ENCODE measurements at regions not wholly inside any gene's neighbourhood (a gene's known extent, or its start where the extent isn't known, plus 50 kb on each side); places are given as distances from the start of the nearest gene placed in this dataset.

DNA sequence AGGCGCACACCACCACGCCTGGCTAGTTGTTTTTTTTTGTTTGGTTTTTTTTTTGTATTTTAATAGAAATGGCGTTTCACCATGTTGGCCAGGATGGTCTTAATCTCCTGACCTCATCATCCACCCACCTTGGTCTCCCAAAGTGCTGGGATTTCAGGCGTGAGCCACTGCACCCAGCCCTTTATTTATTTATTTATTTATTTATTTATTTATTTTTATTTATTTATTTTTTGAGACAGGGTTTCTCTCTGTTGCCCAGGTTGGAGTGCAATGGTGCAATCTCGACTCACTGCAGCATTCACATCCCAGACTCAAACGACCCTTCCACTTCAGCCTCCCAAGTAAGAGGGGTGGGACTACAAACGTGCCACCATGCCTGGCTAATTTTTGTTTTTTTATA is 63.0 kb upstream of the ADAMTSL1 start (continued):
- TF ChIP-seq, protein P1, sequence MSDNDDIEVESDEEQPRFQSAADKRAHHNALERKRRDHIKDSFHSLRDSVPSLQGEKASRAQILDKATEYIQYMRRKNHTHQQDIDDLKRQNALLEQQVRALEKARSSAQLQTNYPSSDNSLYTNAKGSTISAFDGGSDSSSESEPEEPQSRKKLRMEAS (IDR thresholded peaks at IDR 0.05; ENCODE audit: low read depth, low read length), result no peak
- TF ChIP-seq ESRRA (IDR thresholded peaks at IDR 0.05; ENCODE audit: low read length), result no peak
- TF ChIP-seq, protein P2, sequence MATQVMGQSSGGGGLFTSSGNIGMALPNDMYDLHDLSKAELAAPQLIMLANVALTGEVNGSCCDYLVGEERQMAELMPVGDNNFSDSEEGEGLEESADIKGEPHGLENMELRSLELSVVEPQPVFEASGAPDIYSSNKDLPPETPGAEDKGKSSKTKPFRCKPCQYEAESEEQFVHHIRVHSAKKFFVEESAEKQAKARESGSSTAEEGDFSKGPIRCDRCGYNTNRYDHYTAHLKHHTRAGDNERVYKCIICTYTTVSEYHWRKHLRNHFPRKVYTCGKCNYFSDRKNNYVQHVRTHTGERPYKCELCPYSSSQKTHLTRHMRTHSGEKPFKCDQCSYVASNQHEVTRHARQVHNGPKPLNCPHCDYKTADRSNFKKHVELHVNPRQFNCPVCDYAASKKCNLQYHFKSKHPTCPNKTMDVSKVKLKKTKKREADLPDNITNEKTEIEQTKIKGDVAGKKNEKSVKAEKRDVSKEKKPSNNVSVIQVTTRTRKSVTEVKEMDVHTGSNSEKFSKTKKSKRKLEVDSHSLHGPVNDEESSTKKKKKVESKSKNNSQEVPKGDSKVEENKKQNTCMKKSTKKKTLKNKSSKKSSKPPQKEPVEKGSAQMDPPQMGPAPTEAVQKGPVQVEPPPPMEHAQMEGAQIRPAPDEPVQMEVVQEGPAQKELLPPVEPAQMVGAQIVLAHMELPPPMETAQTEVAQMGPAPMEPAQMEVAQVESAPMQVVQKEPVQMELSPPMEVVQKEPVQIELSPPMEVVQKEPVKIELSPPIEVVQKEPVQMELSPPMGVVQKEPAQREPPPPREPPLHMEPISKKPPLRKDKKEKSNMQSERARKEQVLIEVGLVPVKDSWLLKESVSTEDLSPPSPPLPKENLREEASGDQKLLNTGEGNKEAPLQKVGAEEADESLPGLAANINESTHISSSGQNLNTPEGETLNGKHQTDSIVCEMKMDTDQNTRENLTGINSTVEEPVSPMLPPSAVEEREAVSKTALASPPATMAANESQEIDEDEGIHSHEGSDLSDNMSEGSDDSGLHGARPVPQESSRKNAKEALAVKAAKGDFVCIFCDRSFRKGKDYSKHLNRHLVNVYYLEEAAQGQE (IDR thresholded peaks at IDR 0.05; ENCODE audit: low read depth, low read length), result no peak
- no peak for TF ChIP-seq TBL1XR1 (IDR thresholded peaks at IDR 0.05; ENCODE audit: low read depth, low read length)

GRCh38 chr9:18421391-18421790 is 52.6 kb upstream of the ADAMTSL1 start:
- Histone ChIP-seq H3K27me3 (replicated peaks in 1 of 2; ENCODE audit: control insufficient read depth in 2 of 2, insufficient read depth in 2 of 2, low read length in 1 of 2) (no peaks in the 10 kb centered on the region), H3K4me3 (no peak overlapping the region), H3K9me3 (replicated peaks; ENCODE audit: control insufficient read depth, insufficient read depth, low read length) (no peaks in the 10 kb centered on the region), H3K4me1 (ENCODE audit: control insufficient read depth, insufficient read depth, low read length) (no peaks in the 10 kb centered on the region), H3K9ac (ENCODE audit: control insufficient read depth, insufficient read depth, low read length) (no peak overlapping the region), H2AFZ (ENCODE audit: control insufficient read depth, low read depth, low read length) (no peak overlapping the region), H4K20me1 (ENCODE audit: control insufficient read depth, insufficient read depth) (no peaks in the 10 kb centered on the region), H3K79me2 (ENCODE audit: control insufficient read depth, insufficient read depth, low read length) (no peaks in the 10 kb centered on the region), H3K4me2 (ENCODE audit: control insufficient read depth, insufficient read depth) (no peak overlapping the region), H3K36me3 (ENCODE audit: control insufficient read depth in 2 of 2, insufficient read depth in 2 of 2, low read length in 1 of 2) (no peaks in the 10 kb centered on the region), H3K27ac (ENCODE audit: control insufficient read depth, insufficient read depth) (no peak overlapping the region)
- CTCF ChIA-PET, result interaction anchor here (0.6 to 1.3 kb wide), 2 partner anchors 19 to 24 kb away, joined by 3 read pairs; no protein-coding TSS in a partner anchor
- 20% methylated on average over 2 of the region's 2 CpGs for WGBS (ENCODE audit: insufficient coverage, insufficient replicate concordance, low lambda C conversion rate, missing lambda C conversion rate)
- in situ Hi-C loops (cut with MboI), result no loop called here
- DNase-seq (ENCODE audit: low read depth, low spot score) (no peak), ATAC-seq (no peak), FAIRE-seq (no peak)
- RAD21 ChIA-PET (ENCODE audit: unreplicated experiment), result no interaction called here
- SMC1A ChIA-PET (ENCODE audit: uncharacterized antibody, unreplicated experiment), result interaction anchor here (1.1 kb wide), 1 partner anchor 54 kb away, joined by 4 read pairs; no protein-coding TSS in a partner anchor
- BruUV-seq (replicated peaks), result no TSS peak
- POLR2A ChIA-PET, result no interaction called here
- intact Hi-C loops (cut with micrococcal nuclease; ENCODE audit: unreplicated experiment), result no loop called here
- TF ChIP-seq ZNF622 (IDR thresholded peaks at IDR 0.05) (no peak), IRF5 (IDR thresholded peaks at IDR 0.05; ENCODE audit: borderline replicate concordance) (no peak), EED (IDR thresholded peaks at IDR 0.05; ENCODE audit: low read depth) (no peak), SIN3A (IDR thresholded peaks at IDR 0.05; ENCODE audit: low read depth, low read length) (no peak), TCF3 (IDR thresholded peaks at IDR 0.05; ENCODE audit: borderline replicate concordance, insufficient read depth, low read depth, low read length) (no peak), NR2F1 (conservative IDR thresholded peaks at IDR 0.05) (no peak), NFYA (IDR thresholded peaks at IDR 0.05; ENCODE audit: borderline replicate concordance, low read depth, low read length) (no peak), ZBED1 (IDR thresholded peaks at IDR 0.05; ENCODE audit: borderline replicate concordance) (no peak), YY1 (IDR thresholded peaks at IDR 0.05; ENCODE audit: low read depth, low read length) (no peak)
- TF ChIP-seq, protein P2 (IDR thresholded peaks at IDR 0.05; ENCODE audit: low read depth, low read length), result no peak
- TF ChIP-seq, protein P3, sequence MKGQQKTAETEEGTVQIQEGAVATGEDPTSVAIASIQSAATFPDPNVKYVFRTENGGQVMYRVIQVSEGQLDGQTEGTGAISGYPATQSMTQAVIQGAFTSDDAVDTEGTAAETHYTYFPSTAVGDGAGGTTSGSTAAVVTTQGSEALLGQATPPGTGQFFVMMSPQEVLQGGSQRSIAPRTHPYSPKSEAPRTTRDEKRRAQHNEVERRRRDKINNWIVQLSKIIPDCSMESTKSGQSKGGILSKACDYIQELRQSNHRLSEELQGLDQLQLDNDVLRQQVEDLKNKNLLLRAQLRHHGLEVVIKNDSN (IDR thresholded peaks at IDR 0.05; ENCODE audit: borderline replicate concordance, extremely low read length, insufficient read depth, low read depth, low read length), result no peak
